WTC11 (cell line): ENCODE measurements at regions not wholly inside any gene's neighbourhood (a gene's known extent, or its start where the extent isn't known, plus 50 kb on each side); places are given as distances from the start of the nearest gene placed in this dataset.

Experiments used
- ATAC-seq: fragments of 200-7000 bp; cut with Tn5 transposase; 2 replicates; pipeline ENCODE4 v1.10.0; 2021; ENCODE audit warnings: mild to moderate bottlenecking, moderate library complexity
- CTCF ChIA-PET: fragments of 300-600 bp; sonication (Branson Sonifier 250); formaldehyde crosslinking; loops from one replicate; lab custom pipeline; 2021; ENCODE audit warnings: antibody characterized with exemption; lab: Charles Lee
- POLR2A ChIA-PET: fragments of 350-600 bp; sonication (Branson Sonifier 250); formaldehyde crosslinking; loops from one replicate; lab custom pipeline; 2021; ENCODE audit warnings: antibody characterized with exemption; lab: Charles Lee
- DNase-seq: peaks from one replicate; pipeline ENCODE4 v3.0.0; 2021; ENCODE audit warnings: low spot score
- H3K27ac Mint-ChIP-seq: 2 replicates; pipeline ENCODE4 v1.8.0; 2021; ENCODE audit warnings: mixed read lengths
- H3K27me3 Mint-ChIP-seq: 2 replicates; pipeline ENCODE4 v1.8.0; 2021; ENCODE audit warnings: low read depth, mild to moderate bottlenecking, moderate library complexity, mixed read lengths
- H3K36me3 Mint-ChIP-seq: 2 replicates; pipeline ENCODE4 v1.8.0; 2021; ENCODE audit warnings: mixed read lengths
- H3K4me1 Mint-ChIP-seq: 2 replicates; pipeline ENCODE4 v1.8.0; 2022; ENCODE audit warnings: mixed read lengths
- H3K4me3 Mint-ChIP-seq: 2 replicates; pipeline ENCODE4 v1.8.0; 2021; ENCODE audit warnings: mild to moderate bottlenecking, moderate library complexity, mixed read lengths
- H3K9me3 Mint-ChIP-seq: 2 replicates; pipeline ENCODE4 v1.8.0; 2021; ENCODE audit warnings: mixed read lengths
- CTCF ChIP-seq: fragments of 200-600 bp; IDR thresholded peaks from 2 replicates; pipeline ENCODE4 v1.8.0; 2022; ENCODE audit warnings: antibody characterized with exemption
- E2F1 ChIP-seq: sonication (generic); formaldehyde crosslinking; IDR thresholded peaks from 2 replicates; pipeline ENCODE4 v1.8.0; 2022; ENCODE audit warnings: mild to moderate bottlenecking, missing genetic modification reagents
- E2F4 ChIP-seq: sonication (generic); formaldehyde crosslinking; IDR thresholded peaks from 2 replicates; pipeline ENCODE4 v1.8.1; 2022; ENCODE audit warnings: low read depth, mild to moderate bottlenecking, moderate library complexity, missing genetic modification reagents, borderline replicate concordance
- FOXP1 ChIP-seq: sonication (generic); formaldehyde crosslinking; IDR thresholded peaks from 2 replicates; pipeline ENCODE4 v1.8.0; 2022; ENCODE audit warnings: missing genetic modification reagents, mild to moderate bottlenecking, moderate library complexity, borderline replicate concordance
- IRF2 ChIP-seq: sonication (generic); formaldehyde crosslinking; IDR thresholded peaks from 2 replicates; pipeline ENCODE4 v1.8.0; 2022; ENCODE audit warnings: low read depth, missing genetic modification reagents, borderline replicate concordance
- JAZF1 ChIP-seq: fragments of 250-450 bp; sonication (Bioruptor Pico); IDR thresholded peaks from 2 replicates; pipeline ENCODE4 v1.9.0; 2021; ENCODE audit warnings: moderate library complexity, mild to moderate bottlenecking, inconsistent platforms
- MXD4 ChIP-seq: fragments of 250-450 bp; sonication (Bioruptor Pico); IDR thresholded peaks from 2 replicates; pipeline ENCODE4 v1.8.0; 2021; ENCODE audit warnings: mild to moderate bottlenecking, moderate library complexity, borderline replicate concordance
- MYBL2 ChIP-seq: sonication (generic); formaldehyde crosslinking; IDR thresholded peaks from 2 replicates; pipeline ENCODE4 v1.8.1; 2023; ENCODE audit warnings: mild to moderate bottlenecking, moderate library complexity, missing genetic modification reagents
- NFE2L1 ChIP-seq: sonication (generic); formaldehyde crosslinking; IDR thresholded peaks from 2 replicates; pipeline ENCODE4 v1.8.1; 2023; ENCODE audit warnings: missing genetic modification reagents
- NR3C1 ChIP-seq: sonication (generic); formaldehyde crosslinking; conservative IDR thresholded peaks from 2 replicates; pipeline ENCODE4 v1.8.1; 2023; ENCODE audit warnings: low read depth, mild to moderate bottlenecking, missing genetic modification reagents
- OVOL2 ChIP-seq: fragments of 250-450 bp; sonication (Bioruptor Pico); IDR thresholded peaks from 2 replicates; pipeline ENCODE4 v1.9.0; 2021; ENCODE audit warnings: mild to moderate bottlenecking, borderline replicate concordance
- PREB ChIP-seq: sonication (generic); formaldehyde crosslinking; IDR thresholded peaks from 2 replicates; pipeline ENCODE4 v1.8.1; 2022; ENCODE audit warnings: mild to moderate bottlenecking, missing genetic modification reagents, moderate library complexity, borderline replicate concordance
- RORB ChIP-seq: fragments of 250-450 bp; sonication (Bioruptor Pico); IDR thresholded peaks from 2 replicates; pipeline ENCODE4 v1.9.0; 2021; ENCODE audit warnings: mild to moderate bottlenecking
- SOX15 ChIP-seq: fragments of 250-450 bp; sonication (Bioruptor Pico); IDR thresholded peaks from 2 replicates; pipeline ENCODE4 v1.9.0; 2021; ENCODE audit warnings: mild to moderate bottlenecking
- SP1 ChIP-seq: sonication (generic); formaldehyde crosslinking; conservative IDR thresholded peaks from 2 replicates; pipeline ENCODE4 v1.8.1; 2022; ENCODE audit warnings: missing genetic modification reagents
- TEAD1 ChIP-seq: sonication (generic); formaldehyde crosslinking; IDR thresholded peaks from 2 replicates; pipeline ENCODE4 v1.8.0; 2022; ENCODE audit warnings: mild to moderate bottlenecking, missing genetic modification reagents
- USF1 ChIP-seq: sonication (generic); formaldehyde crosslinking; IDR thresholded peaks from 2 replicates; pipeline ENCODE4 v1.8.0; 2022; ENCODE audit warnings: mild to moderate bottlenecking, missing genetic modification reagents
- ZNF219 ChIP-seq: sonication (generic); formaldehyde crosslinking; IDR thresholded peaks from 2 replicates; pipeline ENCODE4 v1.8.0; 2023; ENCODE audit warnings: missing genetic modification reagents, mild to moderate bottlenecking, borderline replicate concordance
- ZNF281 ChIP-seq: sonication (generic); formaldehyde crosslinking; IDR thresholded peaks from 2 replicates; pipeline ENCODE4 v1.8.0; 2023; ENCODE audit warnings: mild to moderate bottlenecking, missing genetic modification reagents
- TF ChIP-seq, protein P1 (sequence below): sonication (generic); formaldehyde crosslinking; IDR thresholded peaks from 2 replicates; pipeline ENCODE4 v1.8.1; 2023; ENCODE audit warnings: mild to moderate bottlenecking, missing genetic modification reagents
- TF ChIP-seq, protein P2 (sequence below): sonication (generic); formaldehyde crosslinking; IDR thresholded peaks from 2 replicates; pipeline ENCODE4 v1.8.1; 2023; ENCODE audit warnings: mild to moderate bottlenecking, missing genetic modification reagents, borderline replicate concordance

GRCh38 chr5:51159164-51159563, 224.1 kb upstream of the ISL1 start:
- Mint-ChIP-seq H3K4me3 (no peak overlapping the region), H3K4me1 (peaks cover 20% of the 10 kb centered on the region), H3K36me3 (peaks cover 27% of the 10 kb centered on the region), H3K27me3 (peaks cover 9% of the 10 kb centered on the region), H3K9me3 (peaks cover 37% of the 10 kb centered on the region), H3K27ac (no peak overlapping the region)
- TF ChIP-seq IRF2 (CRISPR knock-in tag) (no peak), SOX15 (CRISPR knock-in tag) (no peak), RORB (CRISPR knock-in tag) (no peak), TEAD1 (CRISPR knock-in tag) (no peak)
- TF ChIP-seq, protein P1, sequence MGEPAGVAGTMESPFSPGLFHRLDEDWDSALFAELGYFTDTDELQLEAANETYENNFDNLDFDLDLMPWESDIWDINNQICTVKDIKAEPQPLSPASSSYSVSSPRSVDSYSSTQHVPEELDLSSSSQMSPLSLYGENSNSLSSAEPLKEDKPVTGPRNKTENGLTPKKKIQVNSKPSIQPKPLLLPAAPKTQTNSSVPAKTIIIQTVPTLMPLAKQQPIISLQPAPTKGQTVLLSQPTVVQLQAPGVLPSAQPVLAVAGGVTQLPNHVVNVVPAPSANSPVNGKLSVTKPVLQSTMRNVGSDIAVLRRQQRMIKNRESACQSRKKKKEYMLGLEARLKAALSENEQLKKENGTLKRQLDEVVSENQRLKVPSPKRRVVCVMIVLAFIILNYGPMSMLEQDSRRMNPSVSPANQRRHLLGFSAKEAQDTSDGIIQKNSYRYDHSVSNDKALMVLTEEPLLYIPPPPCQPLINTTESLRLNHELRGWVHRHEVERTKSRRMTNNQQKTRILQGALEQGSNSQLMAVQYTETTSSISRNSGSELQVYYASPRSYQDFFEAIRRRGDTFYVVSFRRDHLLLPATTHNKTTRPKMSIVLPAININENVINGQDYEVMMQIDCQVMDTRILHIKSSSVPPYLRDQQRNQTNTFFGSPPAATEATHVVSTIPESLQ (CRISPR knock-in tag) = no peak
- DNase-seq (peak; percentile 43), ATAC-seq (peak; percentile 93)
- CTCF ChIA-PET = no interaction called here
- POLR2A ChIA-PET = no interaction called here

- ATAC-seq (no peak), DNase-seq (no peak)
- TF ChIP-seq FOXP1 = no peak
- no peak for TF ChIP-seq CTCF
- no peak for TF ChIP-seq USF1 (CRISPR knock-in tag)
- TF ChIP-seq RORB (CRISPR knock-in tag) = no peak
- no peak for TF ChIP-seq E2F1
- no peak for TF ChIP-seq JAZF1 (CRISPR knock-in tag)
- no peak for TF ChIP-seq ZNF219
- TF ChIP-seq PREB (CRISPR knock-in tag) = no peak
- TF ChIP-seq MYBL2 (CRISPR knock-in tag) = no peak
- TF ChIP-seq NR3C1 (CRISPR knock-in tag) = no peak
- TF ChIP-seq ZNF281 (CRISPR knock-in tag) = no peak
- TF ChIP-seq NFE2L1 (CRISPR knock-in tag) = no peak
- no peak for TF ChIP-seq MXD4 (CRISPR knock-in tag)
- TF ChIP-seq SP1 (CRISPR knock-in tag) = no peak
- no peak for TF ChIP-seq OVOL2 (CRISPR knock-in tag)
- TF ChIP-seq, protein P2, sequence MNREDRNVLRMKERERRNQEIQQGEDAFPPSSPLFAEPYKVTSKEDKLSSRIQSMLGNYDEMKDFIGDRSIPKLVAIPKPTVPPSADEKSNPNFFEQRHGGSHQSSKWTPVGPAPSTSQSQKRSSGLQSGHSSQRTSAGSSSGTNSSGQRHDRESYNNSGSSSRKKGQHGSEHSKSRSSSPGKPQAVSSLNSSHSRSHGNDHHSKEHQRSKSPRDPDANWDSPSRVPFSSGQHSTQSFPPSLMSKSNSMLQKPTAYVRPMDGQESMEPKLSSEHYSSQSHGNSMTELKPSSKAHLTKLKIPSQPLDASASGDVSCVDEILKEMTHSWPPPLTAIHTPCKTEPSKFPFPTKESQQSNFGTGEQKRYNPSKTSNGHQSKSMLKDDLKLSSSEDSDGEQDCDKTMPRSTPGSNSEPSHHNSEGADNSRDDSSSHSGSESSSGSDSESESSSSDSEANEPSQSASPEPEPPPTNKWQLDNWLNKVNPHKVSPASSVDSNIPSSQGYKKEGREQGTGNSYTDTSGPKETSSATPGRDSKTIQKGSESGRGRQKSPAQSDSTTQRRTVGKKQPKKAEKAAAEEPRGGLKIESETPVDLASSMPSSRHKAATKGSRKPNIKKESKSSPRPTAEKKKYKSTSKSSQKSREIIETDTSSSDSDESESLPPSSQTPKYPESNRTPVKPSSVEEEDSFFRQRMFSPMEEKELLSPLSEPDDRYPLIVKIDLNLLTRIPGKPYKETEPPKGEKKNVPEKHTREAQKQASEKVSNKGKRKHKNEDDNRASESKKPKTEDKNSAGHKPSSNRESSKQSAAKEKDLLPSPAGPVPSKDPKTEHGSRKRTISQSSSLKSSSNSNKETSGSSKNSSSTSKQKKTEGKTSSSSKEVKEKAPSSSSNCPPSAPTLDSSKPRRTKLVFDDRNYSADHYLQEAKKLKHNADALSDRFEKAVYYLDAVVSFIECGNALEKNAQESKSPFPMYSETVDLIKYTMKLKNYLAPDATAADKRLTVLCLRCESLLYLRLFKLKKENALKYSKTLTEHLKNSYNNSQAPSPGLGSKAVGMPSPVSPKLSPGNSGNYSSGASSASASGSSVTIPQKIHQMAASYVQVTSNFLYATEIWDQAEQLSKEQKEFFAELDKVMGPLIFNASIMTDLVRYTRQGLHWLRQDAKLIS (CRISPR knock-in tag) = no peak
- TF ChIP-seq E2F4 = no peak
- Mint-ChIP-seq H3K4me3 (no peak overlapping the region), H3K9me3 (peaks cover 38% of the 10 kb centered on the region), H3K36me3 (peaks cover 27% of the 10 kb centered on the region), H3K4me1 (peaks cover 20% of the 10 kb centered on the region), H3K27me3 (peaks cover 9% of the 10 kb centered on the region), H3K27ac (no peak overlapping the region)
- ChIA-PET POLR2A (no interaction called here), CTCF (no interaction called here)
These were observed 223.6 kb upstream of the ISL1 start for GRCh38 chr5:51159606-51160005.
